Hepatocyte (in vitro differentiated cells): ENCODE measurements at regions not wholly inside any gene's neighbourhood (a gene's known extent, or its start where the extent isn't known, plus 50 kb on each side); places are given as distances from the start of the nearest gene placed in this dataset.
"Not testable (repeated sequence)": the region's sequence is repeated elsewhere in the genome, so short reads cannot be mapped to it uniquely, and the experiment has no call there.

Experiments
- DNase-seq: peaks from one replicate; pipeline ENCODE4 v3.0.0-alpha.2; 2016; ENCODE audit warnings: low spot score
- H2AFZ ChIP-seq: fragments of 200-600 bp; sonication (generic); 2 replicates; pipeline ENCODE4 v1.6.0; 2016; ENCODE audit warnings: antibody characterized with exemption, mild to moderate bottlenecking
- H3K27ac ChIP-seq: fragments of 200-600 bp; sonication (generic); 2 replicates; pipeline ENCODE4 v1.5.1; 2016; ENCODE audit warnings: mild to moderate bottlenecking
- H3K27me3 ChIP-seq: fragments of 200-600 bp; sonication (generic); 2 replicates; pipeline ENCODE4 v1.6.1; 2016
- H3K36me3 ChIP-seq: fragments of 200-600 bp; sonication (generic); replicated peaks from 2 replicates; pipeline ENCODE4 v1.5.1; 2016; ENCODE audit warnings: low read depth; ENCODE audit not compliant: insufficient read depth
- H3K4me1 ChIP-seq: fragments of 200-600 bp; sonication (generic); 2 replicates; pipeline ENCODE4 v1.5.1; 2016; ENCODE audit warnings: mild to moderate bottlenecking, moderate library complexity; ENCODE audit not compliant: insufficient read depth
- H3K4me2 ChIP-seq: fragments of 200-600 bp; sonication (generic); 2 replicates; pipeline ENCODE4 v1.6.0; 2016
- H3K4me3 ChIP-seq: fragments of 200-600 bp; sonication (generic); 2 replicates; pipeline ENCODE4 v1.5.1; 2016; ENCODE audit warnings: mild to moderate bottlenecking
- H3K79me2 ChIP-seq: fragments of 200-600 bp; sonication (generic); 2 replicates; pipeline ENCODE4 v1.6.0; 2017; ENCODE audit warnings: mild to moderate bottlenecking
- H3K9me2 ChIP-seq: fragments of 200-600 bp; sonication (generic); replicated peaks from 2 replicates; pipeline ENCODE4 v1.6.0; 2017; ENCODE audit warnings: mild to moderate bottlenecking; ENCODE audit not compliant: insufficient read depth
- H3K9me3 ChIP-seq: fragments of 200-600 bp; sonication (generic); 2 replicates; pipeline ENCODE4 v1.5.1; 2016; ENCODE audit warnings: low read depth, mild to moderate bottlenecking
- H4K20me1 ChIP-seq: fragments of 200-600 bp; sonication (generic); 2 replicates; pipeline ENCODE4 v1.6.0; 2016; ENCODE audit warnings: mild to moderate bottlenecking; ENCODE audit not compliant: insufficient read depth, poor library complexity, severe bottlenecking
- CTCF ChIP-seq: fragments of 200-600 bp; sonication (generic); IDR thresholded peaks from 2 replicates; pipeline ENCODE4 v1.5.1; 2016; ENCODE audit warnings: antibody characterized with exemption, mild to moderate bottlenecking; ENCODE audit not compliant: poor library complexity
- EZH2 ChIP-seq: fragments of 200-600 bp; sonication (generic); IDR thresholded peaks from 2 replicates; pipeline ENCODE4 v1.6.1; 2016; ENCODE audit warnings: antibody characterized with exemption, mild to moderate bottlenecking, borderline replicate concordance
- EZH2phosphoT487 ChIP-seq: fragments of 200-600 bp; sonication (generic); IDR thresholded peaks from one replicate; pipeline ENCODE4 v1.6.1; 2018; ENCODE audit warnings: antibody characterized with exemption, mild to moderate bottlenecking, low read depth, moderate library complexity; ENCODE audit not compliant: unreplicated experiment, severe bottlenecking
- WGBS: methylation state at CpG from one replicate; pipeline ENCODE4 v1.1.6; 2016; ENCODE audit warnings: low lambda C conversion rate; ENCODE audit errors: missing lambda C conversion rate; 5-methylcytosine and 5-hydroxymethylcytosine counted together

- no peaks in the 10 kb centered on the region for H3K9me2 ChIP-seq
- WGBS = 90% methylated on average over 1 of the region's 1 CpG
- no peak overlapping the region for H3K4me3 ChIP-seq
- H3K4me1 ChIP-seq = no peaks in the 10 kb centered on the region
- no peaks in the 10 kb centered on the region for H3K9me3 ChIP-seq
- no peaks in the 10 kb centered on the region for H3K36me3 ChIP-seq
- H3K4me2 ChIP-seq = no peak overlapping the region
- no peak for DNase-seq
- H2AFZ ChIP-seq = no peak overlapping the region
- TF ChIP-seq CTCF = no peak
- no peak for TF ChIP-seq EZH2
- TF ChIP-seq EZH2phosphoT487 = no peak
- no peaks in the 10 kb centered on the region for H3K79me2 ChIP-seq
- no peak overlapping the region for H3K27ac ChIP-seq
- no peaks in the 10 kb centered on the region for H4K20me1 ChIP-seq
- H3K27me3 ChIP-seq = no peaks in the 10 kb centered on the region
Measured at GRCh38 chr10:36531621-36532020, 593.8 kb upstream of the ANKRD30A start.

- Histone ChIP-seq H3K27ac (no peak overlapping the region), H3K9me2 (no peaks in the 10 kb centered on the region), H3K27me3 (no peaks in the 10 kb centered on the region), H3K9me3 (no peaks in the 10 kb centered on the region), H2AFZ (no peak overlapping the region), H3K4me2 (no peak overlapping the region), H4K20me1 (no peaks in the 10 kb centered on the region), H3K4me1 (no peaks in the 10 kb centered on the region), H3K36me3 (no peaks in the 10 kb centered on the region), H3K4me3 (no peak overlapping the region), H3K79me2 (no peaks in the 10 kb centered on the region)
- TF ChIP-seq EZH2 (no peak), EZH2phosphoT487 (no peak), CTCF (no peak)
- DNase-seq = no peak
Measured at GRCh38 chr10:36526033-36526432, 599.4 kb upstream of the ANKRD30A start.

- WGBS = 89% methylated on average over 21 of the region's 21 CpGs
- H2AFZ ChIP-seq, H3K27me3 ChIP-seq, H3K4me3 ChIP-seq, H4K20me1 ChIP-seq, H3K79me2 ChIP-seq, H3K36me3 ChIP-seq, H3K4me2 ChIP-seq, DNase-seq, H3K4me1 ChIP-seq, H3K9me3 ChIP-seq, H3K27ac ChIP-seq, H3K9me2 ChIP-seq: not testable (repeated sequence)
Measured at GRCh38 chr10:36524126-36524525, 601.3 kb upstream of the ANKRD30A start.

GRCh38 chr10:36519909-36520308, 605.5 kb upstream of the ANKRD30A start:
- no peaks in the 10 kb centered on the region for H3K79me2 ChIP-seq
- WGBS = 87% methylated on average over 1 of the region's 1 CpG
- no peak for DNase-seq
- TF ChIP-seq EZH2 = no peak
- no peak for TF ChIP-seq EZH2phosphoT487
- no peak for TF ChIP-seq CTCF
- no peak overlapping the region for H3K4me3 ChIP-seq
- no peak overlapping the region for H2AFZ ChIP-seq
- no peaks in the 10 kb centered on the region for H3K27me3 ChIP-seq
- H3K27ac ChIP-seq = no peak overlapping the region
- no peaks in the 10 kb centered on the region for H4K20me1 ChIP-seq
- H3K4me1 ChIP-seq = no peaks in the 10 kb centered on the region
- no peaks in the 10 kb centered on the region for H3K9me2 ChIP-seq
- peaks cover 6% of the 10 kb centered on the region for H3K9me3 ChIP-seq
- H3K4me2 ChIP-seq = no peak overlapping the region
- no peaks in the 10 kb centered on the region for H3K36me3 ChIP-seq
